GM12874 (cell line): ENCODE measurements at regions not wholly inside any gene's neighbourhood (a gene's known extent, or its start where the extent isn't known, plus 50 kb on each side); places are given as distances from the start of the nearest gene placed in this dataset.

Experiments used
- CTCF ChIP-seq: IDR thresholded peaks from 2 replicates; pipeline ENCODE4 v1.5.1; 2011; ENCODE audit warnings: low read depth, mild to moderate bottlenecking, control low read depth, low read length, moderate library complexity; ENCODE audit not compliant: insufficient read depth

DNA sequence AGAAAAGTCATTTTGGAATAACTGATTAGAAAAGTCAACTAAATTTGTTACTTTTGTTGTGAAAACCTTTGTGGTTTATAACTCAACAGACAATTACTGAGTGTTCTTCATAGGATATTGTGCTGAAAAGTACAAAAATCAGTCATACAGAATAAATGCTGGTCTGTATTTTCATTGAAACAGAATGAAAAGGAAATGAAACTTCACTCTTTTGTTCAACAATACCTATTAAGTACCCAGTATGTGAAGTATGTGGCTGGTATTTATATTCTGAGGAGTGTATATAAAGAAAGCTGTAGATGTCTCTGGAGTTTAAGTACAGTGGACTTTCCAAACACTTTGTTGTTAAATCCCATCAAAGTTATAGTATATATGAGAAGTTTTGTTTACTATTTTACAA is 828.4 kb upstream of the ATXN8OS start:
- no peak for TF ChIP-seq CTCF

- no peak for TF ChIP-seq CTCF
Observed at GRCh38 chr13:69274231-69274630, 833.4 kb upstream of the ATXN8OS start.

- no peak for TF ChIP-seq CTCF
Observed at GRCh38 chr13:69264362-69265334, 843.0 kb upstream of the ATXN8OS start.

- no peak for TF ChIP-seq CTCF
Observed at GRCh38 chr13:69243366-69243765, 864.3 kb upstream of the ATXN8OS start.

DNA sequence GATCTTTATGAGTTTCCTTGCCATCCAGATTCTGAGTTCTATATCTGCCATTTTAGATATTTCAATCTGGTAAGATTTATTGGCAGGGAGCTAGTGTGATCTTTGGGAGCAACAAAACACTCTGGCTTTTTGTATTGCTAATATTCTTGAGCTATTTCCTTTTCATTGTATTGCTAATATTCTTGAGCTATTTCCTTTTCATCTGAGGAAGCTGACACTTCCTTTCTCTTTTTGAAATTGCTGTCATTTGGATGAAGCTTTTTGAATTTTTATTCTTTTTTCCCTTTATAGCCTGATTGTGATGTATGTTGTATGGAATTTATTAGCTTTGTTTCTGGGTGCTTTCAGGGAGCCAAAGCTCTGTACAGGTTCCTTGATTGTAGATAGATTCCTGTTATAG is 873.5 kb upstream of the ATXN8OS start:
- no peak for TF ChIP-seq CTCF

- TF ChIP-seq CTCF: no peak
Observed at GRCh38 chr13:69226427-69226826, 881.2 kb upstream of the ATXN8OS start.

DNA sequence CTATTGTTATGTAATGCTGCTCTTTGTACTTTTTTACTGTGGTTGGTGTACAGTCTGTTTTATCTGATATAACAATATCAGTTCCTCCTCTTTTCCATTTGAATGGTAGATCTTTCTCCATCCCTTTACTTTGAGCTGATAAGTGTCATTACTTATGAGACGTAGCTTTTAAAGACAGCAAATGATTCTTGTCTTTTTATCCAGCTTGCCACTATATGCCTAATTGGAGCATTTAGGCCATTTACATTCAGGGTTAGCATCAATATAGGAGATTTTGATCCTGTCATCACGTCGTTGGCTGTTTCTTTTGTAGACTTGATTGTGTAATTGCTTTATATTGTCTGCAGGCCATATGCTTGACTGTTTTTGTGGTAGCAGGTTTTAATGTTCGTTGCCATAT is 894.2 kb upstream of the ATXN8OS start:
- no peak for TF ChIP-seq CTCF
